GM23338 (cell line): ENCODE measurements at regions not wholly inside any gene's neighbourhood (a gene's known extent, or its start where the extent isn't known, plus 50 kb on each side); places are given as distances from the start of the nearest gene placed in this dataset.

Experiments
- EZH2 ChIP-seq: fragments of 200-600 bp; sonication (generic); IDR thresholded peaks from one replicate; pipeline ENCODE4 v1.8.0; 2017; ENCODE audit warnings: antibody characterized with exemption, mild to moderate bottlenecking, low read depth; ENCODE audit not compliant: unreplicated experiment
- JUNB ChIP-seq: IDR thresholded peaks from one replicate; pipeline ENCODE4 v1.6.1; 2016; ENCODE audit warnings: antibody characterized with exemption; ENCODE audit not compliant: unreplicated experiment
- POLR2AphosphoS5 ChIP-seq: IDR thresholded peaks from 2 replicates; pipeline ENCODE4 v1.6.1; 2016; ENCODE audit warnings: antibody characterized with exemption, low read depth
- REST ChIP-seq: IDR thresholded peaks from one replicate; pipeline ENCODE4 v1.6.1; 2018; ENCODE audit warnings: antibody characterized with exemption; ENCODE audit not compliant: unreplicated experiment
- ZNF114 ChIP-seq: fragments of 250-450 bp; sonication (Bioruptor Pico); IDR thresholded peaks from 2 replicates; pipeline ENCODE4 v1.5.0; 2020; ENCODE audit warnings: mild to moderate bottlenecking, moderate library complexity
- TF ChIP-seq, protein P1 (sequence below), 2 experiments: fragments of 200-600 bp in 1 of 2; sonication (generic) in 1 of 2; conservative IDR thresholded peaks; 2 replicates each; pipeline versions ENCODE4 v1.5.1 to v1.6.1; 2016 to 2017; ENCODE audit warnings: antibody characterized with exemption in 2 of 2, low read depth in 2 of 2, mild to moderate bottlenecking in 2 of 2, moderate library complexity in 1 of 2
- TF ChIP-seq, protein P2 (sequence below): IDR thresholded peaks from 2 replicates; pipeline ENCODE4 v1.6.1; 2016; ENCODE audit warnings: antibody characterized with exemption
- TF ChIP-seq, protein P3 (sequence below): fragments of 250-450 bp; sonication (Bioruptor Pico); IDR thresholded peaks from 2 replicates; pipeline ENCODE4 v1.5.0; 2020; ENCODE audit warnings: mild to moderate bottlenecking, moderate library complexity

- TF ChIP-seq, protein P1, sequence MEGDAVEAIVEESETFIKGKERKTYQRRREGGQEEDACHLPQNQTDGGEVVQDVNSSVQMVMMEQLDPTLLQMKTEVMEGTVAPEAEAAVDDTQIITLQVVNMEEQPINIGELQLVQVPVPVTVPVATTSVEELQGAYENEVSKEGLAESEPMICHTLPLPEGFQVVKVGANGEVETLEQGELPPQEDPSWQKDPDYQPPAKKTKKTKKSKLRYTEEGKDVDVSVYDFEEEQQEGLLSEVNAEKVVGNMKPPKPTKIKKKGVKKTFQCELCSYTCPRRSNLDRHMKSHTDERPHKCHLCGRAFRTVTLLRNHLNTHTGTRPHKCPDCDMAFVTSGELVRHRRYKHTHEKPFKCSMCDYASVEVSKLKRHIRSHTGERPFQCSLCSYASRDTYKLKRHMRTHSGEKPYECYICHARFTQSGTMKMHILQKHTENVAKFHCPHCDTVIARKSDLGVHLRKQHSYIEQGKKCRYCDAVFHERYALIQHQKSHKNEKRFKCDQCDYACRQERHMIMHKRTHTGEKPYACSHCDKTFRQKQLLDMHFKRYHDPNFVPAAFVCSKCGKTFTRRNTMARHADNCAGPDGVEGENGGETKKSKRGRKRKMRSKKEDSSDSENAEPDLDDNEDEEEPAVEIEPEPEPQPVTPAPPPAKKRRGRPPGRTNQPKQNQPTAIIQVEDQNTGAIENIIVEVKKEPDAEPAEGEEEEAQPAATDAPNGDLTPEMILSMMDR (conservative IDR thresholded peaks at IDR 0.05; ENCODE audit: low read depth in 2 of 2): peak; percentile 24 to 41
- TF ChIP-seq EZH2: no peak
- TF ChIP-seq, protein P2, sequence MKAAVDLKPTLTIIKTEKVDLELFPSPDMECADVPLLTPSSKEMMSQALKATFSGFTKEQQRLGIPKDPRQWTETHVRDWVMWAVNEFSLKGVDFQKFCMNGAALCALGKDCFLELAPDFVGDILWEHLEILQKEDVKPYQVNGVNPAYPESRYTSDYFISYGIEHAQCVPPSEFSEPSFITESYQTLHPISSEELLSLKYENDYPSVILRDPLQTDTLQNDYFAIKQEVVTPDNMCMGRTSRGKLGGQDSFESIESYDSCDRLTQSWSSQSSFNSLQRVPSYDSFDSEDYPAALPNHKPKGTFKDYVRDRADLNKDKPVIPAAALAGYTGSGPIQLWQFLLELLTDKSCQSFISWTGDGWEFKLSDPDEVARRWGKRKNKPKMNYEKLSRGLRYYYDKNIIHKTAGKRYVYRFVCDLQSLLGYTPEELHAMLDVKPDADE: no peak
- no peak for TF ChIP-seq POLR2AphosphoS5
- no peak for TF ChIP-seq REST
- TF ChIP-seq, protein P3, sequence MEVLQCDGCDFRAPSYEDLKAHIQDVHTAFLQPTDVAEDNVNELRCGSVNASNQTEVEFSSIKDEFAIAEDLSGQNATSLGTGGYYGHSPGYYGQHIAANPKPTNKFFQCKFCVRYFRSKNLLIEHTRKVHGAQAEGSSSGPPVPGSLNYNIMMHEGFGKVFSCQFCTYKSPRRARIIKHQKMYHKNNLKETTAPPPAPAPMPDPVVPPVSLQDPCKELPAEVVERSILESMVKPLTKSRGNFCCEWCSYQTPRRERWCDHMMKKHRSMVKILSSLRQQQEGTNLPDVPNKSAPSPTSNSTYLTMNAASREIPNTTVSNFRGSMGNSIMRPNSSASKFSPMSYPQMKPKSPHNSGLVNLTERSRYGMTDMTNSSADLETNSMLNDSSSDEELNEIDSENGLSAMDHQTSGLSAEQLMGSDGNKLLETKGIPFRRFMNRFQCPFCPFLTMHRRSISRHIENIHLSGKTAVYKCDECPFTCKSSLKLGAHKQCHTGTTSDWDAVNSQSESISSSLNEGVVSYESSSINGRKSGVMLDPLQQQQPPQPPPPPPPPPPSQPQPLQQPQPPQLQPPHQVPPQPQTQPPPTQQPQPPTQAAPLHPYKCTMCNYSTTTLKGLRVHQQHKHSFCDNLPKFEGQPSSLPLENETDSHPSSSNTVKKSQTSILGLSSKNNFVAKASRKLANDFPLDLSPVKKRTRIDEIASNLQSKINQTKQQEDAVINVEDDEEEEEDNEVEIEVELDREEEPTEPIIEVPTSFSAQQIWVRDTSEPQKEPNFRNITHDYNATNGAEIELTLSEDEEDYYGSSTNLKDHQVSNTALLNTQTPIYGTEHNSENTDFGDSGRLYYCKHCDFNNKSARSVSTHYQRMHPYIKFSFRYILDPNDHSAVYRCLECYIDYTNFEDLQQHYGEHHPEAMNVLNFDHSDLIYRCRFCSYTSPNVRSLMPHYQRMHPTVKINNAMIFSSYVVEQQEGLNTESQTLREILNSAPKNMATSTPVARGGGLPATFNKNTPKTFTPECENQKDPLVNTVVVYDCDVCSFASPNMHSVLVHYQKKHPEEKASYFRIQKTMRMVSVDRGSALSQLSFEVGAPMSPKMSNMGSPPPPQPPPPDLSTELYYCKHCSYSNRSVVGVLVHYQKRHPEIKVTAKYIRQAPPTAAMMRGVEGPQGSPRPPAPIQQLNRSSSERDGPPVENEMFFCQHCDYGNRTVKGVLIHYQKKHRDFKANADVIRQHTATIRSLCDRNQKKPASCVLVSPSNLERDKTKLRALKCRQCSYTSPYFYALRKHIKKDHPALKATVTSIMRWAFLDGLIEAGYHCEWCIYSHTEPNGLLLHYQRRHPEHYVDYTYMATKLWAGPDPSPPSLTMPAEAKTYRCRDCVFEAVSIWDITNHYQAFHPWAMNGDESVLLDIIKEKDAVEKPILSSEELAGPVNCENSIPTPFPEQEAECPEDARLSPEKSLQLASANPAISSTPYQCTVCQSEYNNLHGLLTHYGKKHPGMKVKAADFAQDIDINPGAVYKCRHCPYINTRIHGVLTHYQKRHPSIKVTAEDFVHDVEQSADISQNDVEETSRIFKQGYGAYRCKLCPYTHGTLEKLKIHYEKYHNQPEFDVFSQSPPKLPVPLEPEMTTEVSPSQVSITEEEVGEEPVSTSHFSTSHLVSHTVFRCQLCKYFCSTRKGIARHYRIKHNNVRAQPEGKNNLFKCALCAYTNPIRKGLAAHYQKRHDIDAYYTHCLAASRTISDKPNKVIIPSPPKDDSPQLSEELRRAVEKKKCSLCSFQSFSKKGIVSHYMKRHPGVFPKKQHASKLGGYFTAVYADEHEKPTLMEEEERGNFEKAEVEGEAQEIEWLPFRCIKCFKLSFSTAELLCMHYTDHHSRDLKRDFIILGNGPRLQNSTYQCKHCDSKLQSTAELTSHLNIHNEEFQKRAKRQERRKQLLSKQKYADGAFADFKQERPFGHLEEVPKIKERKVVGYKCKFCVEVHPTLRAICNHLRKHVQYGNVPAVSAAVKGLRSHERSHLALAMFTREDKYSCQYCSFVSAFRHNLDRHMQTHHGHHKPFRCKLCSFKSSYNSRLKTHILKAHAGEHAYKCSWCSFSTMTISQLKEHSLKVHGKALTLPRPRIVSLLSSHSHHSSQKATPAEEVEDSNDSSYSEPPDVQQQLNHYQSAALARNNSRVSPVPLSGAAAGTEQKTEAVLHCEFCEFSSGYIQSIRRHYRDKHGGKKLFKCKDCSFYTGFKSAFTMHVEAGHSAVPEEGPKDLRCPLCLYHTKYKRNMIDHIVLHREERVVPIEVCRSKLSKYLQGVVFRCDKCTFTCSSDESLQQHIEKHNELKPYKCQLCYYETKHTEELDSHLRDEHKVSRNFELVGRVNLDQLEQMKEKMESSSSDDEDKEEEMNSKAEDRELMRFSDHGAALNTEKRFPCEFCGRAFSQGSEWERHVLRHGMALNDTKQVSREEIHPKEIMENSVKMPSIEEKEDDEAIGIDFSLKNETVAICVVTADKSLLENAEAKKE (CRISPR knock-in tag): no peak
- no peak for TF ChIP-seq JUNB
- no peak for TF ChIP-seq ZNF114 (CRISPR knock-in tag)
Measured at GRCh38 chr5:6143523-6143922, 234.8 kb downstream of the MED10 start.
